GM12872 (cell line): ENCODE measurements at regions not wholly inside any gene's neighbourhood (a gene's known extent, or its start where the extent isn't known, plus 50 kb on each side); places are given as distances from the start of the nearest gene placed in this dataset.

Experiments used
- CTCF ChIP-seq: IDR thresholded peaks from 3 replicates; pipeline ENCODE4 v1.5.1; 2011; ENCODE audit warnings: low read depth, mild to moderate bottlenecking, low read length, moderate library complexity; ENCODE audit not compliant: insufficient read depth

DNA sequence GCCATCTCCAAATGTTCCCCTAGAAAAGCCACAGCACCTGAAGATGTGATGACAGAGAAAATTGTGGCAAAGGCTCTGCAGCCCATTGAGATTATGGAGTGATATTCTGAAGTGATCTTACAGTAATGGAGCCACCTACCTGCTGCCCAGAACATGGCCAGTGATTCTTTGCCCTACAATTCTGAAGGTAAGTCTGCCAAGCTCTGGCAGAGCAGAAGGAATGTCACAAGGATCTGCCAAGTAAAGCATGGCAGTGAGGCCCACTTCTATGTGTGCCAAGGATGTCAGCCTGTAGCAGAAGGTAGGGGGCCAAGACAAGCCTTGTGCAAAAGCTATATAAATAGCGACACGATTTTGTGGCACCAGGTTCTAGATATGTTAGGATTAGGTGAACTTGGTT lies 155.1 kb downstream of the RND3 start:
- TF ChIP-seq CTCF, result no peak

DNA sequence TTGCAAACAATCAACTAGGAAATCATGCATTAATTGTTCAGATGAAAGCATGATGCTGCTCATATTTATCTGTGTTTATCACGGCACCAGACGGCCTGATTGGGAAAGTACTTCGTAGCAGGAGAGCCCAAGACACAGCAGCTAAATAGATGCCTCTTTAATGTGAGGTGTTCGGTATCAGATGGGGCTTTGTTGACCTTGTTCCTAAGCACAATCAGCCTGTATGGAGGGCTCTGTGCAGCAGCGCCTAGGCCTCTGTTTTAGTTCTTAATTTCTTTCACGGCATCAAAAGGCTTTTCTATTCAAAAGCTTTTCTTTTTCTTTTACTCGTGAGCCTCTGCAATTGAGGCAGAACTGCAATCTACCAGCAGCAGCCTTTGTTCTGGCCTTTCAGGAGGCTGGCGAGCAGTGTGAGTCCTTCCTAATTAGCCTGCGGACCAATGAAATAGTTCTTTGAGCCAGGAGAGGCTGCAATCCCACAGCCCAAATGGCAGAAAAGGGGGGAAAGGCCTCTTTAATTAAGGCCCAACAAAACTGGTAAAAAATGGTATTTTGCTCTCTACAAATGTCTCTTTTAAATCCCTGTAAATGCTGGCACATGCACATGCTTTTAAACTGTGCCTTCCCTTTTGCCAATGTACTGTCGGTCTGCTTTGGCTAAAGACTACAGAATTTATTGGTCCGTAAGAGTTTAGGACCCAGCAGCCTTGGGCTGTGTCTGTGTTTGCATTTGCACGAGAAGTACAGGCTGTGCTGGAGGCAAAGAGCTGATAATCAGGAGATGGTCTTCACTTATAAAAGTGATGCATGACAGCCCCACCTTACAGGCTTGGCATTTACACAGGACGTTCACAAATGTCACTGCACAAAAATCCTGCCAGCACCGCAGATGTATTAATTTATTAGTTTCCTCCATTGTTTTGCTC lies 159.6 kb downstream of the RND3 start:
- TF ChIP-seq CTCF, result no peak

- no peak for TF ChIP-seq CTCF
These were observed 161.7 kb downstream of the RND3 start for GRCh38 chr2:150325656-150326314.

DNA sequence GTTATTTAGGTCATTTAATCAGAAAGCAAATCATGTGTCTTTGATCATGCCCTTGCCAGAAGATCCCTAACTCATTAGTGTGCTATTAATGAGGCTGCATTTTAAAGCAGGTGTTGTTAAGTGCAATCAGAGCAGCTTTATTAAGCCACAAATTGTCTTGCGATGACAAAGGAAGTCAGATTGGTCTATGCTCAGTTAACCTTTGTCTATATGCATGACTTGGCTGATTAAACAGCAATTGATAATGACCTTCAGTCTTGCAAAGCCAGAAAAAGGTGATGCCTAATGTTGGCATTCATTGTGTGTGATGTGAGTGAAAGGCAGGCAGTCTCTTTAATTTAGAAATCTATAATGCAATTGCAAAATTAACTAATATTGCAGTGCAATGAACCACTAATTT lies 166.9 kb downstream of the RND3 start:
- TF ChIP-seq CTCF, result no peak

- no peak for TF ChIP-seq CTCF
These were observed 167.6 kb downstream of the RND3 start for GRCh38 chr2:150319658-150320555.

- no peak for TF ChIP-seq CTCF
These were observed 168.4 kb downstream of the RND3 start for GRCh38 chr2:150319085-150319484.

GRCh38 chr2:150312271-150312670 lies 175.2 kb downstream of the RND3 start:
- TF ChIP-seq CTCF, result no peak
